ENCODE measurements at regions not wholly inside any gene's neighbourhood (a gene's known extent, or its start where the extent isn't known, plus 50 kb on each side); places are given as distances from the start of the nearest gene placed in this dataset.
A peak's percentile ranks its signal among the peaks of the same experiment; 100 is the strongest.

GRCh38 chr2:8281950-8282857, 399.7 kb upstream of the ID2 start:
- DNase-seq (ENCODE audit: low read depth): no peak

GRCh38 chr2:8282858-8283252, 399.0 kb upstream of the ID2 start:
- DNase-seq (ENCODE audit: low read depth): no peak

GRCh38 chr2:8285081-8285480, 396.8 kb upstream of the ID2 start:
- no peak for DNase-seq (ENCODE audit: low read depth)

- no peak for DNase-seq (ENCODE audit: low read depth)
Measured at GRCh38 chr2:8285898-8286297, 396.0 kb upstream of the ID2 start.

GRCh38 chr2:8288206-8288605, 393.6 kb upstream of the ID2 start:
- no peak for DNase-seq (ENCODE audit: low read depth)

GRCh38 chr2:8289111-8289510, 392.7 kb upstream of the ID2 start:
- DNase-seq (ENCODE audit: low read depth): no peak

- no peak for DNase-seq (ENCODE audit: low read depth)
Measured at GRCh38 chr2:8290771-8291352, 391.0 kb upstream of the ID2 start.

- no peak for DNase-seq (ENCODE audit: low read depth)
Measured at GRCh38 chr2:8296306-8296705, 385.6 kb upstream of the ID2 start.

- no peak for DNase-seq (ENCODE audit: low read depth)
Measured at GRCh38 chr2:8297376-8298231, 384.3 kb upstream of the ID2 start.

GRCh38 chr2:8298783-8299182, 383.1 kb upstream of the ID2 start:
- DNase-seq (ENCODE audit: low read depth): no peak

GRCh38 chr2:8300216-8300615, 381.6 kb upstream of the ID2 start:
- DNase-seq (ENCODE audit: low read depth): no peak

GRCh38 chr2:8300905-8301304, 381.0 kb upstream of the ID2 start:
- no peak for DNase-seq (ENCODE audit: low read depth)

GRCh38 chr2:8303322-8303832, 378.5 kb upstream of the ID2 start:
- DNase-seq (ENCODE audit: low read depth): peak; percentile 23

- DNase-seq (ENCODE audit: low read depth): no peak
Measured at GRCh38 chr2:8304821-8305766, 376.8 kb upstream of the ID2 start.

GRCh38 chr2:8306530-8307351, 375.1 kb upstream of the ID2 start:
- DNase-seq (ENCODE audit: low read depth): no peak

GRCh38 chr2:8307606-8308180, 374.2 kb upstream of the ID2 start:
- DNase-seq (ENCODE audit: low read depth): no peak

GRCh38 chr2:8309131-8309530, 372.7 kb upstream of the ID2 start:
- no peak for DNase-seq (ENCODE audit: low read depth)

- DNase-seq (ENCODE audit: low read depth): no peak
Measured at GRCh38 chr2:8310557-8311455, 371.1 kb upstream of the ID2 start.

GRCh38 chr2:8312221-8312620, 369.6 kb upstream of the ID2 start:
- no peak for DNase-seq (ENCODE audit: low read depth)
